GM04503 (cell line): ENCODE measurements at regions not wholly inside any gene's neighbourhood (a gene's known extent, or its start where the extent isn't known, plus 50 kb on each side); places are given as distances from the start of the nearest gene placed in this dataset.

Experiments
- DNase-seq: peaks from one replicate; pipeline ENCODE4 v3.0.0-alpha.2; 2012; ENCODE audit warnings: low read depth

DNA sequence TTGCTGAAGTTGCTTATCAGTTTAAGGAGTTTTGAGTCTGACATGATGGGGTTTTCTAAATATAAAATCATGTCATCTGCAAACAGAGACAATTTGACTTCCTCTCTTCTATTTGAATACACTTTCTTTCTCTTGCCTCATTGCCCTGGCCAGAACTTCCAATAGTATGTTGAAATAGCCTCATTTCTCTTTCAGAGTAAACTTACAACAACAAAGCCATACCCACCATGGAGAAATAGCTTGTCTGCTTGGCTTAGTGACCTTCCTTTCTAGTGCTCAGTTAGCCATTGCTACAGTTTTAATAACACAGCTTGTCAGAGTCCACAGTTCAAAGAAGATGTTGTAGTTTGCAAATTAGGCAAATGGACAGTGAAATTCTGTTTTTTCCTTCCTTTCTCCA is 228.0 kb downstream of the ETAA1 start:
- no peak for DNase-seq

DNA sequence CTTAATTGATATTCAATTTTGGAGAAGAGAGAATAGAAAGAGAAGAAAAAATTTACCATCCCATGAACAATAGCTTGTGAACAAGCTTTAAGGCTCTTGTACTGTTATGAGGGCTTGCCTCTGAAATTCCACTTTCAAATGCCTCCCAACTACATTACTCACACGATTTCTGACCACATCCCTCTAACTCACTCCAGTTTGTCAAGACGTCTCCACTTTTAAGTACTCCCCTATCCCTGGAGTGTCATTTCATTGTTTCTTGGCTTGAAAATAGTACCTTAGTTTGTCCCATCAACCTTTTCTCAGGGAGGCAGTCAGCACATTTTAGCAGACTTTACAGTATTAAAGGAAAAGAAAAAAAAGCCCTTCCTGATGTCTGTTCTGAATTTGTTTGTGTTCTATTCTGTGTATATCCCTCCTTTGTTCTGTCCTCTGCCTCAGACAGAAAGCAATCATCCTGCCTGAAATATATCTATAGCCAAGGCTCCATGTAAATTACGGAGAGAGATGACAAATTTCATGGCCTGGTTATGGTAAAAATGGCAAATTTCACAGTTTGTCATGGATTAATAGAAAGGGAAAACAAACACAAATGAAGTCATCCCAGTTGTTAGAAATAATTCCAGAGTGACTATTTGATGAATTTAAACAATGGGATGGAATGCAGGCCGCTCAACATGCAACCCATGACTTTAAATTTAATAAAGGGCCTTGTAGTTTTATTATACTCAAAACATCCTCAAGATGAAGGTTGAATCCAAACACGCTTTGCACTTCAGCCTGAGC is 228.8 kb downstream of the ETAA1 start:
- peak; percentile 76 for DNase-seq

DNA sequence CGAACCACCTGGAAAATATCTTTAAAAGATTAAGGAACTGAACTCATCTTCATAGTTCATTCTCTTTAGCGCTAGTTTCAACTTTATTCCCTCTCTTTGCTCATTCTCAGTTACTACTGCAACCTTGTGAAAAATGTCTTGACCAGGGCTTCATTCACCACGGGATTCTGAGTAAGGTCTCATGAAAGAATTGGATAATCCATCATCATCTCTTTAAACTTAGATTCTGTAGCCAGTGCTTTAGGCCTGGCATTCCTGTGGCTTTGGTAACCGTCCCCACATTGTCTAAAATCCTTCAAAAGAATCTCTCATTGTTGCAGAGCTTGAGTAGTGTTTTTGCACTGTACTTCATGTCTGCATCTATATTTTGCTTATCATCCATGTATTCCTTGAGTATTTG is 229.5 kb downstream of the ETAA1 start:
- DNase-seq: peak; percentile 78

DNA sequence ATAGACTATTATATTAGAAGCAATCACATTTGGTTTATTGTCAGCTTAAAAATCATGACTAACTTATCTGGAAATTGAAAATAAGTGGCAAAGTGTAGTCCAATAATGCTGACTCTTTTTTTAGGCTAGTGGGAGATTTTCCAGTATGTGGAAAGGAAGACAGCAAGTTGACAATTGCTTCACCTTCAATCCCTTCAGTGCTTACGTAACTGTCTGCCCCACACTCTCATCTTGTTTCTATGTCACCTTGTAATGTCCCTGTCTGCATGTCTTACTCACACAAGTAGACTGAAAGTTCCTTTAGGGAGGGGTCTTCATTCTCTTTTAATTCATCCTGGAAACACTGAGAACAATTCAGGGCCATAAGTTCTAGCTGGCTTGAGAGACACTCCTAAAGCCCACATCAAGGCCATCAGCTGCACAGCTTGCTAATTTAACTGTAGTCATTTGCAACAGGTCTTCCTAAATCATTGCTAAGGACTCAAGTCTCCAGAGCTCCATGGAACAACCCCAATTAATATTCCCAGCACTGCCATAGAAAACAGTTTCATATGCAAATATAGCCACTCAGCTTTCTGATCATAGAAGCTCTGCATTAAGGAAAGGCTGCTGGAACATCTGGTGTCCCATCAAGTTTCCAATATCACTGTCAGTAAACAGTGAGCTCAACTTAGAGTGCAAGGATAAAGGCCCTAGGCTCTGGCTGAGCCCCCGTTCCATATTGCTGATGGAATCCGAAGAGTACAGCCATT is 230.5 kb downstream of the ETAA1 start:
- DNase-seq: no peak

DNA sequence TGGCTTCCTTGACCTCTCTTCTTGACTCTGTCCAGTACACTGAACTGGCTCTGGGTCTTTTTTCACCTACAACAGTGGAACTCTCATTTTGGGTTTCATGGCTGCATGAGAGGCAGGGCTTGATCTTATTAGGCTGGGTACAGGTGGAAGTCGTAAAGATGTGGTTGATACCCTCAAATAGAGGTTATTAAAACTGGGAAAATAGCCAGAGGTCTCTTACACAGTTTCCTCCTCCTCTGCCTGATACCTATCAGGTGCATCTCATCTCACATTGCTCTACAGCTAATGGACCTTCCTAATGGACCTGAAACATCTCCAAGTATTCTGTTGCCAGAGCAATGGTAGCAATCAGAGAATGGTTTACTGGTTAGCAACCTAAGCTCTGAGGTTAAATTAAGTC is 231.8 kb downstream of the ETAA1 start:
- DNase-seq: no peak

DNA sequence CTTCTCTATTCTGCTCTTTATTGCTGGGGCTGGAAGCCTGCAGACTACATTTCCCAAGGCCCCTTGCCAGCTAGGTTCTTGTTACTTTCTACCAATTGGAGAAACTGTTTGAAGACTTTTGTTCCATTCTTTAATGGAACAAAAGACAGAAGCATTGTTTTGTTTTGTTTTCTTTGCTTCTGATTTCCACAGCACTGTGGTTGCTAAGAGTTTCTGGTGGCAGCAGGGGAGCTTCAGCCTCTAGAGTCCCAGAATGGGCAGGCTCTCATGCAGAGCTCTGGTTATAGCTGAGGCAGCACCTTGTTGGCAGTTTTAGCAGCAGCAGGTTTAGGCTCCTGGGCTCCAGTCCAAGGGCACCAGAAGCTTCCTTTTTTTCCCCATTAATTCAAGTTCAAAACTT is 234.3 kb downstream of the ETAA1 start:
- no peak for DNase-seq

DNA sequence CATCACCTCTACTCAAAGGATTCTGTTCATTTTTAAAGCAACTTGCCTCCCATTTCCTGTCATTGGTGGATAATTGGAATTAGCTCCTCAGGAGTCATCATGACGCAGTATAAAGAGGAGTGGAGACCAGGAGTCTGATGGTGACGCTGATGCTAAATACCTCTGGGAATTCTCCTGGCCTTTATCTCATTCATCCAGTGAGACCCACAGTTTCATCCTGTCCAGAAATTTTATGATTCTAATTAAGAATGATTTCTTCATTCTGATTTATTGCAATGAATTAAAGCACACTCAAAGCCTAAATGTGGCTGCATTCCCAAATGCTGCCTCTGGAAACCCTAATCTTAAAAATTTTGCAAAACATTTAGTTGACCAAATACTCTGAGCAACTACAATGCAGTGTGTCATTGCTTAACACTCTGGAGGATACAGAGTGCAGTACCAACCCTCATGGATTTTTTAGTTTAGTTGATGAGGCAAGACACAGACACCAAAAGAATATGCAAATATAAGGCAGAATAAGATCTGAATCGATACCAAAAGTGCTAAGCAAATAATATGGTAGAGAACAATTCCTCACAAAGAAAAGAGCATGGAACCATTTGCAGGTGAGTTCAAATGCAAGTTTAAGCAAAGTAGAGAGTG is 236.2 kb downstream of the ETAA1 start:
- DNase-seq: no peak

DNA sequence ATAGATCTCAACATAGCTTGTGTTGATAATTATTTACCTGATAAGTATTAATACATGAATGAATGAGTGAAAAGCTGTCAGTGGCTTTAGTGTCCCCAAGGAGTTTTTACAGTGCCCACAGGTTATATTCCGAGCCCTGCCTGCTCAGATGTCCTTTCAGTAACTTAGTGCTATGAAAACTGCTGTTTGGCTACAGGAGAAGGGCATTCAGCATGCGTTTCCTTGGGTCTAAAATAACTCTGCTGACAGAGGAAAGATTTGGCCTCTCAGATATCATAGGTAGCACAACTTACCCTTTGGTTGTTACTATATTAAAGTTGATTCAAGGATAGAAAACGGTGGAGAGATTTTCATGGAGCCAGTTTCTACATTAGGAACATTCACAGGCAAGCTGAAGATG is 241.0 kb downstream of the ETAA1 start:
- DNase-seq: no peak

DNA sequence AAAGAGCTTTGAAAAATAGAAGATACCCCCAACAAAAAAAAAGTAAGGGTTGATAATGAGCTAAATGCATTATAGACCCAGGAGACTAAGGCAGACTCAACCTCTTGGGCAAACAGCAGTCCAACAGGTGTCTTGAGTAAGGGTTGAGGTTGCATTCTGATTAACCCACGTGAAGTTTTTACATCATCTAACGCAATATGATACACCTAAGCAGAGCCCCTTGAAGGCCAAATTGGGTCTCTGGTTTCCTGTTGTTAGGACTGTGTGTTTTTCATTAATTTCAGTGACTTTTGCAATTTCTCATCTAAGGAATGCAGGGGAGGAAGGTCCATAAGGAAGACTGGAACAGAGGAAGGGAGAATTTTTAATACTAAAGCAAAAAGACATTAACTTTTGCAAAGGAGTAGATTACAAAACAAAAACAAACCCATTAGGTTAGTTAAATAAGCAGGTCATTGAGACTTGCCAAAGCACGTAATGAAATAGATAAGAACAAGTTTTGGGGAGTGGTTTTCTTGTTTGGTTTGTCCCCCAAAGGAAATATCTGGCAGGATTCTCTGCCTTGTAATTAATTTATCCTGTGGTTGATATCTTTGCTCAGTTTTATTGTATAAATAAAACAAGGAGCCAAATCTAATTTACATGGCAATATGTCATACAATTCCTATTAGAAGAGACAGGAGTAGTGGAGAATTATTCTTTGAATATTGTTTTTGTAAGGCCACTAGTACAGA is 244.3 kb downstream of the ETAA1 start:
- DNase-seq: no peak

DNA sequence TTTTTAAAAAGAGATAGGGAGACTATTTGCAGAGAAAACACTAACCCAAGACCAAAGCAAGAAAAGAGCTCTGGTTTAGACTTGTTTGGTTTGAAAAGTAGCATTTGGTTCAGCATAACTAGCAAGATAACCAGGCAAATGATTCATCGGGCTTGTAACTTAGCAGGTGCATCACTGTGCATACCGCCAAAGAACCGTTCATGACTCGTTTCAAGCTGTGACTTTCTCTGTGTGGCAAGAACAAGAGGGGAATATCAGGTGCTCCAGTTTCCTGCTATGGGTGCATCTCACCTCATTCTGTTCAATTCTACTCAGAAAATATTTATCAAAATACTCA is 244.9 kb downstream of the ETAA1 start:
- no peak for DNase-seq

DNA sequence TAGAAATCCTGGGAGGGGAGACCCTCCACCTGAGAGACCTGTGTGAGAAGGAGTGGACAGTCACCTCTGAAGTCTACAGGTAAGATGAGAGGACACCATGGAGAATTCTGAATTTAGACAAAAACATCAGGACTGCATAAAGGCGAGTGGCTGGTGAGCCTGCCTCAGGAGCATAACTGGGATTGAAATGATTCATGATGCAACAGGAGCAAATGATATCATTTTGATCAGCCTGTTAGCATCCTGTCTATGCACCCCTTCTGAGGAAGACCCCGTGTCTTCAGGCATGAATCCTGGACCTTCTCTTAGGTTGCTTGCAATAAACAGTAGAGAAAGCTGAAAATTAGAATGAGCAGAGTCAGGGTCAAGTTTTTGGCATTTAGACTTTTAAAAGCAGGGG is 245.8 kb downstream of the ETAA1 start:
- no peak for DNase-seq

DNA sequence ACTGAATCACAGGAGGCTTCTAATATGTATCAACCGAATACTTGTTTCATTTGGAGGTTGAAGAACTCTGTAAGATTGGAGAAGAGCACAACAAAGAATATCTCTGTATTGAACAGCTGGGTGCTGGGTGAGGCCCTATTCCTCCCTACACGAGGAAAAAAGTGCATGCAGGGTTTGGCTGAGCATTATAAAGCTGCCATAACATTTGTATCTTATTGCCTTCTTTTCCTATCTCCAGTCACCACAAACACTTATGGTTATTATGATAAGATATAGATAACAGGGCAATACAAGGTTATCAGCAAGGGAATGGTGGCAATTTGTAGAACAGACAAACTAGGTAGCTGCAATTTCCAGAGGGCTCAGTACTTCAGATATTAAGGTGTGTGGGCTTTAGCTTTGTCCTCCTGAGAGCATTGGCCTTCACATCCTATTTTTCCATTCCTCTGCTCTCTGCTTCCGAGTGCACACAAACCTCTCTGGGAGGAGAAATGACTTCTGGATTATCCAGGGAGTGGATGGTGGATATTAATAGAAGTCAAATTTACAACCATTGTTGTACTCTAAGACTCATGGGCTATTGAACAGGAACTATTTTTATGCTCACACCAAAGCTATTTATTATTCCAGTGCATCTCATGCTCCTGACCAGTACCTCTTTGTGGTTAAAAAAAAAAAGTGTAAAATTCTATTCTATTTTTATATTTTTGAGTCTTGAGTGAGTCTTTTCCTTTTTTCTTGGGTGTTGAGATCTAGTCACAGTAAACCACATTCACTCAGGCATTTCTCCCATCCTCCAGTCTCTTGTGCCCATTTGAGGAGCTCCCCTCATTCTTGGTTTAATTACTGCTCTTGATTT is 248.4 kb downstream of the ETAA1 start:
- no peak for DNase-seq

DNA sequence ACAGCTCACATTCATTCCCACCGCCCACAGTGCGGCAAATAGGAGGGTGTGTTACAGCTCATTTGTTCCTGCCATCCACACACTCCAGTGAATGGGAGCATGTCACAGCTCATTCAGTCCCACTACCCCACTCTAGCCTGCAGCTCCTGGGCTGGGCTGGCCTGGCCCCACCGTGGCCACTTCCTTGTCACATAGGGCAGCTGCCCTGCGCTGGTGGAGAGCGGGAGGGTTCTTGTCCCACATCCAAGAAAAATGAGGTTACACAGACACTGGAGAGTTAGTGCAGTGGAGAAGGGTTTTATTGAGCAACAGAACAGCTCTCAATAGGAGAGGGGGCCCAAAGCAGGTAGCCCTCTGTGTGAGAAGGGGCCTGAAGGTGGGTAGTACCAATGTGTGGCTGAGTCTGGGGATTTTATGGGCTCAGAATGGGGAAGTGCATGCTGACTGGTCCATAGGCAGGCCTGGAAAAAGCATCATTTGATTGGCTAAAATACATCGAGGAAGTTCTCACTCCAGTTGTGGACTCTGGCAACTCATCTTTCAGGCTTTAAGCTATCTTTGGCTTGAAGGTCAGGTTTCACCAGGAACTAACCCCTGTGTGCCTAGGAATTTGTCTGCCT is 249.7 kb downstream of the ETAA1 start:
- DNase-seq: no peak

DNA sequence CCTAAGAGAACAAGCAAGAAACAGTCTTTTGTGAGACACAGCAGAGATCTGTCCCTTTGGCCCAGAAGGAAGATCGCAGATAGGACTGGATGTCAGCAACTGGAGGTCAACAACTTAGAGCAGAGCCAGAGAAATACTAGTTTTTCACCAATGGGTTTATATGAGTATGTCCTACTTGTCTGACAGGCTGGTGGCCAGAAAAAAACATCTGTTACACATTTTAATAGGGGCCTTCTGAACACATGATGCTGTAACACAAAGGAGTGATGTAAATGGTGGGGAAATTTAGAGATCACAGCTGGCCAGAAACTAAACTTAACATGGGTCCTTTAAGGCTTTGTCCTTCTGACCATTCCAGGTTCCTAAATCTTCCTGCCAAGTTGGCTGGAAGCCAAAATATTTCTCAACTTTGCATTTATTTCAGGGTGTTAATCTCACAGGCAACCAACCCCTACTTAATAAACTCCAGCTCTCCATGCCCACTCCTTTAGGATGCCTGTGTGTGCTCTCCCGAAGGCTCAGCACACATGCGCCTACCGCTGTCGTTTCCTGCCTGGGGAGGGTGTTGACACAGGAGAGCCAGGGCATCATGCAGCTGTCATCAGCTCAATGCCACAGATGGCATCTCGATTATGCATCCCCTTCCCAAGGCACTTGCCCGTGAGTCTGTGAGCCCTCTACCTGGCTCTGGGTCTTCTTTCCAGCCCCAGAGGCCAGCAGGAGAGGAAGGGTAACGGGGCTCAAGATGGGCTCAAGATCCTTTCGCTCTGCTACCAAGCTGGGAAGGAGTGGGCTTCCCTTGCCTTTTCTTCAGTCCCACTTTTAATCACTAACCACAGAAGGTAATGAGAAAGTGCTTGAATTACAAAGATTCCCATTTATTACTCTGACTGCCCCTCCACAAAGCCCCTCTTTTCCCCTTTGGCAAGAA is 252.5 kb downstream of the ETAA1 start:
- peak; percentile 47 for DNase-seq

DNA sequence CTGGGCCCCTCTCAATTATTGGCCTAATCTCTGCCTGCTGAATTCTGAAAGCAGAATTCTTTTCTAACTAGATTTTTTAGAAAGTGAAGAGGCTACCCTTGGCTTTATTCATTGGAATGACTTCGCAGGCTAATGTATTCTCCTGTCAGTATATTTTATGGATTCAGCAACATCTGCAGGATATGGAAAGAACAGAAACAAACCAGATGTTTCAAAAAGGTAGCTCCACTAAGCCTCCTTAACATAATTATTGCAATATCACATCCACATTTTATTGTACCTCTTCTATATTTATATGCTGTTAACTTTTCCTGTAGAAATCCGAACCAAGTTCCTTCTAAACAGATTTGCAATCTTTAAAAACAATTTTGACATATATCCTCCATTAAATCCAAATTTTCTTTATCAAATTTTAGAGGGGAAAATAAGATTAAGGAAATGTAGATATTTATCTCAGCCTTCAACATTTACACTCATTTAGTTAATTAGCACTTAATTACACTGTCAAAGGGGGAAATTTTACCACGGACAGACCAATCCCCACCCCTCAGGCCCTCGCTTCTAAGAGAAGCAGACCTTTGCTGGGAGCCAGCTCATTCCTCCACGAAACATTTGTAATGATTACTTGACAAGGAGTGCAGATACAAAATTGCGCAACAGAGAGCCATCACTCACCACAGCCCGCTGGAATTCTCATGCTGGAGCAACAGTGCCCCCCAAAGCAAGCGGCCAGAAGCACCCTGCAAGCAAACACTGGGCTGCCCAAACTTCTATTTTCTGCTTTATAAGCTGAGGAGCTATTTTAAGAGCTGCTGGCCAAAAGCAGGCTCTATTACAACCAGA is 253.4 kb downstream of the ETAA1 start:
- DNase-seq: peak; percentile 64

DNA sequence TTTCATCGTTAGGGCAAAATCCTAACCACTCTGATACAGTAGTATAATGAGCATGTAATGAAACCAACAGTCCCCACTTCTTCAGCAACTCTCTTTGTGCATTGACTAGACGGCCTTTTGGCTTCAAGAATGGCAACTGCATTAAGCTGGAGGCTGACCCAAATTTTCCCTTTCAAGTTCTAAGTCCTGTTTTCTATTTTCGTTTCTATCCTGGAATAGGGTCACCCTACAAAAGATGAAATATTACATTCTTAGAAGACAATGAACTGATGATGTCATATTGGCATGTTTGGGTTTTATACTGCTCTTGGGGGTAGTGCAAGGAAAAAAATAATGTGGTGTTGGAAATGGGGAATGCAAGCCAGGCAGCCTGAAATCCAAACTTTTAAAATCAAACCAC is 254.4 kb downstream of the ETAA1 start:
- no peak for DNase-seq

DNA sequence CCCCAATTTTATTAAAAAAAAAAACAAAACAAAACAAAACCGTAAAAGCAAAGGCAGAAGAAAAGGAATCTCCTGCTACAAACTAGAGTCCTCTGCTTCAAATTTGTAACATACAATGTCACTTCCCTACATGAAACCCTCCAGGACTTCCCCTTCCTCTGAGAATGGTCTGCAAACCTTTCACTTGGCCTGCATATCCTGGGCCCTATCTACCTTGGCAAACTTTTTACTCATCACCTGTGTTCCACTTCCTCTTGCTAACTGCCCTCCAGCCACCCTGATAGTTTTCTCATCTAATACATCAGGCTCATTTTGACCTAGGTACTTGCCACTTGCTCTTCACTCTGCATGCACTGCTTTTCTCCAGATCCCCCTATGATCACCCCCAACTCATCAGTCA is 255.5 kb downstream of the ETAA1 start:
- DNase-seq: no peak

DNA sequence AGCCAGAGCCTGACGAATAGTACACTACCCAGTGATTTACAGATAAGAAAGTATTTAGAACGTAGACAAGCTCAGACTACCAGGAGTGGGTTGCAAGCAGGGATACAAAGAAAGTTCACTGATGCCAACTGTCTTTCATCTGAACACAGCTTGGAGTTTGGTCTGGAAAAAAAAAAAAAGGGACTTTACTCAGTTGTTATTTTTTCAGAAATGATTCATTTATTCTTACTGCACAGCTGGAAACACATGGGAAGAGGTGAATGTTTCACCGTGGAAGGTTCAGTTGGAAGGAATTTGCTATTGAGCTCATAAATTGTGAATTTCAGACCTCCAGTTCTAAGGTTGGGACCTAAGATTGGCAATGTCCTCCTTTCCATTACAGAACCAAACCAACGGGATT is 259.7 kb downstream of the ETAA1 start:
- no peak for DNase-seq

DNA sequence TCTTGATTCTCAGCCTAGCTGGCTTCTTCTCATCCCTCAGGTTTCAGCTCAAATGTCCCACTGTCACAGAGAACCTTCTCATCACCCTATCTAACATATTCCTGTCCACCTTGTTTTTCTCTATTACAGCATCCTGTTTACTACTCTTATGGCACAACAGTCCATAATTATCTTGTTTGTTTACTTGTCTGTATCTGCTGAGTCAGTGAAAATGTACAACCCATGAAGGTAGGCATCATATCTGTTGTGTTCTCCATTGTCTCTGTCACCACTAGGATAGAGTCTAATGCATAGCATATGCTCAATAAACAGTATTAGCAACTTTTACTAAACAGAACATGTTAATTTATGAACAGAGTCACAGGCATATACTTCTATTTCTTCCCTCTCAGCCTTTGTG is 261.7 kb downstream of the ETAA1 start:
- no peak for DNase-seq
